Right cardiac atrium (tissue), 5 donors: ENCODE measurements at regions not wholly inside any gene's neighbourhood (a gene's known extent, or its start where the extent isn't known, plus 50 kb on each side); places are given as distances from the start of the nearest gene placed in this dataset.

Experiments used
- ATAC-seq, 2 donors: fragments of 200-7000 bp; cut with Tn5 transposase; one replicate each; pipeline versions ENCODE4 v1.8.0 to v1.9.1; 2020; ENCODE audit warnings: moderate library complexity in 2 of 2, mild to moderate bottlenecking in 1 of 2
- DNase-seq, 3 donors: peaks; one replicate each; pipeline ENCODE4 v3.0.0-alpha.2; 2020
- H3K27ac ChIP-seq: one replicate; pipeline ENCODE4 v1.5.1; 2013; ENCODE audit warnings: mild to moderate bottlenecking, low read length, control low read depth, moderate library complexity
- H3K27me3 ChIP-seq: one replicate; pipeline ENCODE4 v1.6.1; 2013; ENCODE audit not compliant: control insufficient read depth, insufficient read depth
- H3K4me1 ChIP-seq: one replicate; pipeline ENCODE4 v1.6.1; 2013; ENCODE audit warnings: low read length; ENCODE audit not compliant: control insufficient read depth, insufficient read depth
- H3K4me3 ChIP-seq: one replicate; pipeline ENCODE4 v1.5.1; 2013; ENCODE audit warnings: low read length, control low read depth
- H3K9me3 ChIP-seq: one replicate; pipeline ENCODE4 v1.6.1; 2013; ENCODE audit warnings: low read length; ENCODE audit not compliant: control insufficient read depth
- WGBS: extraction: QIAGEN DNeasy Blood & Tissue Kit; methylation state at CpG from one replicate; pipeline ENCODE4 v1.1.7; 2013; 5-methylcytosine and 5-hydroxymethylcytosine counted together
- intact Hi-C, 4 donors: fragments of 100-400 bp; cut with DNase I; formaldehyde crosslinking; loops; one replicate each; pipeline versions ENCODE4 v1.11.0 to v1.14.0; 2022 to 2023
- donor health status: healthy with polysubstance abuse.
- donor health status: DM: no; HTN: yes; CAD: no.
- donor health status: DM: no; HTN: no; CAD: no.
- donor health status: DM: no; HTN: yes; CAD: no; lungs with severe emphysema.
- donor health status: DM: yes; HTN: yes; CAD: no.

DNA sequence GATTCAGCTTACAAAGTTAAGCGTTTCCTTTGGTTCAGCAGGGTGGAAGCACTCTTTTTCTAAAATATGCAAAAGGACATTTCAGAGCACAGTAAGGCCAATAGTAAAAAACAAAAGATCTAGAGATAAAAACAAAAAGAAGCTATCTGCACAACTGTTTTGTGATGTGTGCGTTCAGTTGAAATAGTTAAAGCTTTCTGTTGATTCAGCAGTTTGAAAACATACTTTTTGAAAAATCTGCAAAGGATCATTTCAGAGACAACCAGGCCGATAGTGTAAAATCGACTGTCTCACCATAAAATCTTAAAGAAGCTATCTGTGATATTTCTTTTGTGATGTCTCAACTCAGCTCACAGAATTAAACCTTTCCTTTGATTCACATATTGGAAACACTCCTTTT, 300.0 kb upstream of the ALG10B start:
- no peaks in the 10 kb centered on the region for H3K9me3 ChIP-seq
- H3K4me1 ChIP-seq = no peaks in the 10 kb centered on the region
- intact Hi-C loops = no loop called here
- ATAC-seq = no peak
- H3K4me3 ChIP-seq = no peak overlapping the region
- H3K27me3 ChIP-seq = no peaks in the 10 kb centered on the region
- no peak overlapping the region for H3K27ac ChIP-seq
- WGBS = 63% methylated on average over 4 of the region's 4 CpGs
- DNase-seq = no peak

DNA sequence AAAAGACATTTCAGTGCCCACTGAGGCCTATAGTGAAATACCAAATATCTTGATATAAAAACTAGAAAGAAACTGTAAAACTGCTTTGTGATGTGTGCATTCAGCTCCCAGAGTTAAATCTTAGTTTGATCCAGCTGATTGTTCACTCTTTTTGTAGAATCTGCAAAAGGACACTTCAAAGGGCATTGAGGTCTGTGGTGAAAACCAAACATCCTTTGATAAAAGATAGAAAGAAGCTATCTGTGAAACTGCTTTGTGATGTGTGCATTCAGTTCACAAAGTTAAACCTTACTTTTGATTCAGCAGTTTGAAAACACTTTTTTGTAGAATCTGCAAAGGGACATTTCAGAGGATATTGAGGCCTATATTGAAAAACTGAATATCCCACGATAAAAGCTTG, 290.7 kb upstream of the ALG10B start:
- Histone ChIP-seq H3K27ac (no peak overlapping the region), H3K4me1 (no peaks in the 10 kb centered on the region), H3K9me3 (no peaks in the 10 kb centered on the region), H3K27me3 (no peaks in the 10 kb centered on the region), H3K4me3 (no peak overlapping the region)
- intact Hi-C loops = loop anchor here in 1 of 4 donors (5.0 kb wide), 1 partner anchor 49 kb away; no protein-coding TSS in a partner anchor
- DNase-seq (no peak), ATAC-seq (no peak)
- 29% methylated on average over 1 of the region's 1 CpG for WGBS

GRCh38 chr12:38053113-38053512, 263.5 kb upstream of the ALG10B start:
- ATAC-seq = no peak
- DNase-seq = peak in 1 of 3 donors; percentile 48
- no peaks in the 10 kb centered on the region for H3K27me3 ChIP-seq
- no peaks in the 10 kb centered on the region for H3K9me3 ChIP-seq
- H3K4me1 ChIP-seq = no peaks in the 10 kb centered on the region
- H3K4me3 ChIP-seq = no peak overlapping the region
- H3K27ac ChIP-seq = no peak overlapping the region
- intact Hi-C loops = no loop called here
- 54% methylated on average over 16 of the region's 16 CpGs for WGBS

GRCh38 chr12:38053655-38054464, 262.7 kb upstream of the ALG10B start:
- ATAC-seq = no peak
- intact Hi-C loops = no loop called here
- no peak overlapping the region for H3K4me3 ChIP-seq
- no peaks in the 10 kb centered on the region for H3K9me3 ChIP-seq
- H3K27ac ChIP-seq = no peak overlapping the region
- no peaks in the 10 kb centered on the region for H3K4me1 ChIP-seq
- no peak for DNase-seq
- WGBS = 61% methylated on average over 34 of the region's 34 CpGs
- no peaks in the 10 kb centered on the region for H3K27me3 ChIP-seq

DNA sequence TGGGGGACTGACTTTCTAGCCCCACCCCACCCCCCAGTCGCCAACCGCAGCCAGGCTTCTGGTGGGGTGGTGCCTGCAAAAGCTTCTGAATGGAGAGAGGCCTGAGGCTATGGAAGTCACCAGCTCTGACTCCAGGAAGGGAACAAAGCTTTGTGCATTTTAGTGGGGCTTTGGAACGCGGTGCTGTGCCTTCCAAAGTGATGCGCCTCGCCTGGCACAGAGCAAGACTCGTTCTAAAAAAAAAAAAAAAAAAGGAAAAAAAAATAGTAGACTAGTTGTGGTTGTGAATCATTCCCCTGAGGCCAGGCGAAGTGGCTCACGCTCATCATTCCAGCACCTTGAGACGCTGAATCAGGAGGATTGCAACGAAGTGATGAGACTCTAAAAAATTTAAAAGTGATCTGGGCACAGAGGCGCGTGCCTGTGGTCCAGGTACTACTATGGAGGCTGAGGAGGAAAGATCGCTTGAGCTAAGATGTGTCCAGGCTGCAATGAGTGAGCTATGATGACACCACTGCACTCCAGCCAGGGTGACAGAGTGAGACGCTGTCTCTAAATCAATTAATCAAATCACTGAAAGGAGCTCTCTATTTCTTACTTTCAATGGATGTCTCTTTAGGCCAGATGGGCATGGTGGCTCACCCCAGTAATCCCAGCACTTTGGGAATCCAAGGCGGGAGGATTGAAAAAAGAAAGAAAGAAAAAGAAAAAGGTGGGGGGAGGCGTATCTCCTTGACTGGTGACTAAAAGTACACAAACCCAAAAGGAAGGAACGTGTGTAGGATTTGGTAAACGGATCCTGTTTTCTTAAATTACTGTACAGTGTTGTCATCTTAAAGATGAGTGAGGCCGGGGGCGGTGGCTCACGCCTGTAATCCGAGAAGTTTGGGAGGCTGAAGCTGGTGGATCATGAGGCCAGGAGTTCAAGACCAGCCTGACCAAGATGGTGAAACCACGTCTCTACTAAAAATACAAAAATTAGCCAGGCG, 259.6 kb upstream of the ALG10B start:
- no peak for ATAC-seq
- Histone ChIP-seq H3K4me3 (no peak overlapping the region), H3K4me1 (no peaks in the 10 kb centered on the region), H3K9me3 (no peaks in the 10 kb centered on the region), H3K27ac (no peak overlapping the region), H3K27me3 (no peaks in the 10 kb centered on the region)
- 77% methylated on average over 25 of the region's 25 CpGs for WGBS
- intact Hi-C loops = no loop called here
- no peak for DNase-seq

DNA sequence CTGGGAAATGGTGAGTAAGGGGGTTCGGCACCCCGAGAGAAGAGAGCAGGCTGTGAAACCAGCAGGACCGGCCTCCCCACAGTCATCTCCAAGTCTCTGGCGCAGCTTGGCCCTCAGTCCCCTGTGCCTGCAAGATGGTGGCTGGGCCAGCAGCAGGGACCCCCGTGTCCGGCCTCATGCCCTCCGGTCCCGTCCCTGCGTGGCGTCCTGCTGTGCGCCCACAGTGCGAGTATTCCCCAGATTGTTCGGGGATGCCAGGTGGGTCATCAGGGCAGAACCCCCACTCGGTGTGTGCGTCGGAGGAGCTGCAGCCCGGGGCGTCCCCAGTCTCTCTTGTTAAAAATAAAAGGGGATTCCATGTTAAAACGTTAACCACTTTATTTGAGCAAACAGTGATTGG, 216.9 kb upstream of the ALG10B start:
- no peaks in the 10 kb centered on the region for H3K4me1 ChIP-seq
- no peak overlapping the region for H3K27ac ChIP-seq
- H3K27me3 ChIP-seq = no peaks in the 10 kb centered on the region
- DNase-seq = peak in 1 of 3 donors; percentile 28
- H3K9me3 ChIP-seq = no peaks in the 10 kb centered on the region
- 93% methylated on average over 19 of the region's 19 CpGs for WGBS
- intact Hi-C loops = no loop called here
- H3K4me3 ChIP-seq = no peak overlapping the region
- no peak for ATAC-seq

DNA sequence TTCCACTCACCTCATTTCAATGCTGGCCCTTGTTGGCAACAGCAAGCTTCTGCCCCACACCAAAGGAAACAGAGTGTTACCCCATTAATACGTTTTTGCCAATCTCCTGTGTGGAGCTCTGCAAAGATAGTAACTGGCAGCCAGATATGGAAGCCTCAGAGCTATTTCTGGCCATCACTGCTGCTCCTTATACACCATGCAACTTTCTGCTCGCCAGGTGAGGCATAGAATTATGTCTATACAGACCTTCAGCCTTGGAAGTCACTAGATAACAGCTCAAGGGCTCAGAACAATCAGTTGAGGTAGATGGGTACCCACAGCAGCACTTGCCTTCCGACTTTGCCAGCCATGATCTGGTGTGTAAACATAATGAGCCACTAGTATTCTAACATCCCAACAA, 214.8 kb upstream of the ALG10B start:
- Histone ChIP-seq H3K4me3 (no peak overlapping the region), H3K27me3 (no peaks in the 10 kb centered on the region), H3K9me3 (no peaks in the 10 kb centered on the region), H3K27ac (no peak overlapping the region), H3K4me1 (no peaks in the 10 kb centered on the region)
- no peak for ATAC-seq
- no peak for DNase-seq
- 18% methylated on average over 3 of the region's 3 CpGs for WGBS
- intact Hi-C loops = no loop called here

DNA sequence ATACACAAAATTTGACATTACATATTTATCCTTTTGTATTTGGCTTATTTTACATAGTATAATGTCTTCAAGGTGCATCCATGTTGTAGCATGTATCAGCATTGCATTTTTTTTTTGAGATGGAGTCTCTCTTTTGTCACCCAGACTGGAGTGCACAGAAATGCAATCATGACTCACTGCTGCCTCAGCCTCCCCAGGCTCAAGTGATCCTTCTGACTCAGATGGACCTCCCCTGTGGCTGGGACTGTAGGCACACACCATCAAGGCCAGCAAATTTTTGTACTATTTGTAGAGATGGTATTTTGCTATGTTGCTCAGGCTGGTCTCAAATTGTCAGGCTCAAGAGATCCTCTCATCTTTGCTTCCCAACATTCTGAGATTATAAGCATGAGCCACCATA, 214.4 kb upstream of the ALG10B start:
- no peaks in the 10 kb centered on the region for H3K27me3 ChIP-seq
- DNase-seq = no peak
- H3K4me3 ChIP-seq = no peak overlapping the region
- intact Hi-C loops = no loop called here
- no peak for ATAC-seq
- no peaks in the 10 kb centered on the region for H3K9me3 ChIP-seq
- no peaks in the 10 kb centered on the region for H3K4me1 ChIP-seq
- no peak overlapping the region for H3K27ac ChIP-seq

GRCh38 chr12:38110026-38110699, 206.4 kb upstream of the ALG10B start:
- DNase-seq = no peak
- Histone ChIP-seq H3K27ac (no peak overlapping the region), H3K27me3 (no peaks in the 10 kb centered on the region), H3K9me3 (no peaks in the 10 kb centered on the region), H3K4me3 (no peak overlapping the region), H3K4me1 (no peaks in the 10 kb centered on the region)
- intact Hi-C loops = no loop called here
- WGBS = 74% methylated on average over 2 of the region's 2 CpGs
- no peak for ATAC-seq

DNA sequence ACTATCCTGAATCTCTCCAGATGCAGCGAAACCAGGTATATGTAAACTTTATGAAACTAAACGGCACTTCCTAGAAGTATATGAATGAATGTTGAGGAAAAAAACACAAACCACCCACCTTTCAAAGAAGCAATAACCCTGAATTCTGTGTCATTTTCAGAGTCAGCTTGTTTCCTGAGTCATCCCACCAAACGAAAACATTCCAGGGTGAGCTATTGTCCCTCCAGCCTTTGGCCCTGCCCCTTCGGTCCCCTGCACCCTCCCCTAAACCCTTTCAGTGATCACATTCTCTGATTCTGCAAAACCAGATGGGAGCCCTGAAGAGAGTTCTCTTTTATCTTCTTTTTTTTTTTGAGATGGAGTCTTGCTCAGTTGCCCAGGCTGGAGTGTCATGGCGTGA, 202.6 kb upstream of the ALG10B start:
- Histone ChIP-seq H3K27me3 (no peaks in the 10 kb centered on the region), H3K9me3 (no peaks in the 10 kb centered on the region), H3K4me3 (no peak overlapping the region), H3K4me1 (no peaks in the 10 kb centered on the region), H3K27ac (no peak overlapping the region)
- no peak for DNase-seq
- intact Hi-C loops = no loop called here
- 59% methylated on average over 5 of the region's 5 CpGs for WGBS
- no peak for ATAC-seq

DNA sequence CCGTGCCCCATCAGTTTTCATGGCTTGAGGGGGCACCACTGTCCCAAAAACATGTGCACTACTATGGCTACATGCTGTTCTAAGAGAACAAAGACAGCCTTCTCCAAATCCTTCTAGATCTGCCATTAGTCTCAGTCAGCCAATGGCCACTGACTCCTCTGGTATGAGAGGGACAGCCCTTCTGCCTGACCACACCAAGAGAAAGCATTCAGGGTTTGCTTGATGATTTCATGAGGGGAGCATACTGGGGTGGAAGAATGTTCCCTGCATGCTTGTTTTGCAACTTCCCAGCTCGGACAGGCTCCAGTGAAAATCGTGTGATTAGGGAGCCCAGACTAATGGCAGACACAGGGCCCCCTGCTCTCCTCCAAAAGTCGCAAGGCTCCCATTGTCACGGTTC, 199.6 kb upstream of the ALG10B start:
- no peaks in the 10 kb centered on the region for H3K9me3 ChIP-seq
- no peak for DNase-seq
- no peak overlapping the region for H3K27ac ChIP-seq
- no peaks in the 10 kb centered on the region for H3K27me3 ChIP-seq
- no peaks in the 10 kb centered on the region for H3K4me1 ChIP-seq
- no peak for ATAC-seq
- WGBS = 52% methylated on average over 5 of the region's 5 CpGs
- intact Hi-C loops = no loop called here
- H3K4me3 ChIP-seq = no peak overlapping the region
